ENCODE measurements at regions not wholly inside any gene's neighbourhood (a gene's known extent, or its start where the extent isn't known, plus 50 kb on each side); places are given as distances from the start of the nearest gene placed in this dataset.

GRCh38 chr16:9598731-9599083 lies 507.3 kb downstream of the HAPSTR1 start:
- no peak overlapping the region for H3K4me3 ChIP-seq (ENCODE audit: low read depth, low read length)
- TF ChIP-seq CTCF (IDR thresholded peaks at IDR 0.05; ENCODE audit: insufficient read depth, low read depth, low read length) = no peak
- DNase-seq (ENCODE audit: low read depth) = no peak

- no peak overlapping the region for H3K4me3 ChIP-seq (ENCODE audit: low read depth, low read length)
- TF ChIP-seq CTCF (IDR thresholded peaks at IDR 0.05; ENCODE audit: insufficient read depth, low read depth, low read length) = no peak
- no peak for DNase-seq (ENCODE audit: low read depth)
These were observed 508.1 kb downstream of the HAPSTR1 start for GRCh38 chr16:9599415-9600120.

- no peak for DNase-seq (ENCODE audit: low read depth)
- no peak for TF ChIP-seq CTCF (IDR thresholded peaks at IDR 0.05; ENCODE audit: insufficient read depth, low read depth, low read length)
- no peak overlapping the region for H3K4me3 ChIP-seq (ENCODE audit: low read depth, low read length)
These were observed 510.7 kb downstream of the HAPSTR1 start for GRCh38 chr16:9602189-9602588.

GRCh38 chr16:9603316-9603715 lies 511.9 kb downstream of the HAPSTR1 start:
- DNase-seq (ENCODE audit: low read depth) = no peak
- no peak for TF ChIP-seq CTCF (IDR thresholded peaks at IDR 0.05; ENCODE audit: insufficient read depth, low read depth, low read length)
- H3K4me3 ChIP-seq (ENCODE audit: low read depth, low read length) = no peak overlapping the region

GRCh38 chr16:9607515-9608230 lies 516.2 kb downstream of the HAPSTR1 start:
- TF ChIP-seq CTCF (IDR thresholded peaks at IDR 0.05; ENCODE audit: insufficient read depth, low read depth, low read length) = no peak
- no peak overlapping the region for H3K4me3 ChIP-seq (ENCODE audit: low read depth, low read length)
- no peak for DNase-seq (ENCODE audit: low read depth)

- DNase-seq (ENCODE audit: low read depth) = no peak
- H3K4me3 ChIP-seq (ENCODE audit: low read depth, low read length) = no peak overlapping the region
- TF ChIP-seq CTCF (IDR thresholded peaks at IDR 0.05; ENCODE audit: insufficient read depth, low read depth, low read length) = no peak
These were observed 519.3 kb downstream of the HAPSTR1 start for GRCh38 chr16:9610727-9611126.

All from fibroblast of villous mesenchyme (primary cell).